PC-9 (cell line): ENCODE measurements at regions not wholly inside any gene's neighbourhood (a gene's known extent, or its start where the extent isn't known, plus 50 kb on each side); places are given as distances from the start of the nearest gene placed in this dataset.

Source experiments
- BruUV-seq: library from RNA; stranded (reverse); fragments of 400-500 nt; replicated peaks from 2 replicates; lab custom pipeline; 2021; lab: Mats Ljungman, UMichigan
- CTCF ChIA-PET: fragments of 300-600 bp; sonication (Branson Sonifier 250); formaldehyde crosslinking; loops from one replicate; lab custom pipeline; 2022; ENCODE audit warnings: antibody characterized with exemption; lab: Charles Lee
- POLR2A ChIA-PET: fragments of 300-600 bp; sonication (Branson Sonifier 250); formaldehyde crosslinking; loops from one replicate; lab custom pipeline; 2022; ENCODE audit warnings: antibody characterized with exemption; ENCODE audit not compliant: unreplicated experiment; lab: Charles Lee
- DNase-seq, 2 experiments: peaks; one replicate each; pipeline versions ENCODE4 v3.0.0 to v3.0.0-alpha.2; 2015 to 2022; ENCODE audit warnings: mixed read lengths in 1 of 2
- H2AFZ ChIP-seq: fragments of 200-600 bp; sonication (generic); 2 replicates; pipeline ENCODE4 v1.8.1; 2017; ENCODE audit warnings: antibody characterized with exemption
- H3F3A ChIP-seq: fragments of 200-600 bp; sonication (generic); 2 replicates; pipeline ENCODE4 v1.8.1; 2017; ENCODE audit warnings: antibody characterized with exemption, mild to moderate bottlenecking, low read depth; ENCODE audit not compliant: insufficient read depth
- H3K27ac ChIP-seq: fragments of 200-600 bp; sonication (generic); 2 replicates; pipeline ENCODE4 v1.6.1; 2016; ENCODE audit warnings: mixed run types
- H3K27me3 ChIP-seq: fragments of 200-600 bp; sonication (generic); 2 replicates; pipeline ENCODE4 v1.6.1; 2016; ENCODE audit warnings: low read depth, mixed run types; ENCODE audit not compliant: insufficient read depth
- H3K36me3 ChIP-seq: fragments of 200-600 bp; sonication (generic); 2 replicates; pipeline ENCODE4 v1.6.1; 2016; ENCODE audit warnings: low read depth, mixed run types
- H3K4me1 ChIP-seq: fragments of 200-600 bp; sonication (generic); replicated peaks from 2 replicates; pipeline ENCODE4 v1.6.1; 2016; ENCODE audit warnings: mixed run types; ENCODE audit not compliant: insufficient read depth
- H3K4me2 ChIP-seq: fragments of 200-600 bp; sonication (generic); 2 replicates; pipeline ENCODE4 v1.6.1; 2017; ENCODE audit warnings: mixed run types
- H3K4me3 ChIP-seq: fragments of 200-600 bp; sonication (generic); 2 replicates; pipeline ENCODE4 v1.6.1; 2016; ENCODE audit warnings: mixed run types
- H3K79me2 ChIP-seq: fragments of 200-600 bp; sonication (generic); 2 replicates; pipeline ENCODE4 v1.6.1; 2017; ENCODE audit warnings: low read depth, mixed run types
- H3K9me2 ChIP-seq: fragments of 200-600 bp; sonication (generic); 2 replicates; pipeline ENCODE4 v1.8.1; 2017; ENCODE audit warnings: mild to moderate bottlenecking; ENCODE audit not compliant: insufficient read depth
- H3K9me3 ChIP-seq: fragments of 200-600 bp; sonication (generic); 2 replicates; pipeline ENCODE4 v1.8.1; 2016; ENCODE audit warnings: low read depth; ENCODE audit not compliant: insufficient read depth
- H4K20me1 ChIP-seq: fragments of 200-600 bp; sonication (generic); 2 replicates; pipeline ENCODE4 v1.8.1; 2017; ENCODE audit not compliant: insufficient read depth
- CTCF ChIP-seq: fragments of 200-600 bp; sonication (generic); conservative IDR thresholded peaks from 2 replicates; pipeline ENCODE4 v1.6.1; 2017; ENCODE audit warnings: mixed run types, antibody characterized with exemption, mild to moderate bottlenecking, moderate library complexity
- EZH2 ChIP-seq: fragments of 200-600 bp; sonication (generic); IDR thresholded peaks from 2 replicates; pipeline ENCODE4 v1.8.0; 2017; ENCODE audit warnings: antibody characterized with exemption, low read depth
- intact Hi-C: fragments of 100-400 bp; cut with micrococcal nuclease; formaldehyde crosslinking; loops from one replicate; pipeline ENCODE4 v1.10.0; 2022; ENCODE audit not compliant: unreplicated experiment

DNA sequence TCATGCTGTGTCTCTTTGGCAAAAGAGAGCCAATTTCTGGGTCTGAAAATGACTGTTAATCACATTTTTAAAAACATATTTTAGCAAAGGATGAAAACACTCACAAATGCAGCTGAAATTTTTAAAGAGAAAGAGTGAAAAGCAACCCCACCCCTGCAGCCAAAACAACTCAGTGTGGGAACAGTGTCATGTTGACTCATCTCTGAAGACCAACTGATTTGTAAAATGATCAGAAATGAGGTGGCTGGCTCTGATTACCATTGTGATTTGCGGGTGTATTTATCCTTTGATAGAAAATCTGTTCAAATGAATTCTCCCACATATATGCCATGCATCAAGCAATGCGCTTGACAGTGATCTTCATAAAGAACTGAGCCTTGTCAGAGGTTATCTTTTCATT is 287.0 kb upstream of the ESRRG start:
- Histone ChIP-seq H3K36me3 (no peaks in the 10 kb centered on the region), H3K27me3 (no peaks in the 10 kb centered on the region), H3K27ac (no peak overlapping the region), H4K20me1 (no peaks in the 10 kb centered on the region), H3K4me1 (no peaks in the 10 kb centered on the region), H3K4me2 (no peak overlapping the region), H2AFZ (no peak overlapping the region), H3K4me3 (no peak overlapping the region), H3K79me2 (no peaks in the 10 kb centered on the region), H3F3A (no peaks in the 10 kb centered on the region), H3K9me3 (no peaks in the 10 kb centered on the region), H3K9me2 (no peaks in the 10 kb centered on the region; the same call in 1 of the 2 replicates)
- DNase-seq: no peak
- ChIA-PET CTCF (no interaction called here), POLR2A (no interaction called here)
- TF ChIP-seq CTCF: no peak
- no peak for TF ChIP-seq EZH2
- BruUV-seq: no TSS peak
- intact Hi-C loops: no loop called here

GRCh38 chr1:217009376-217009775 is 286.1 kb upstream of the ESRRG start:
- Histone ChIP-seq H3K79me2 (no peaks in the 10 kb centered on the region), H3K4me2 (no peak overlapping the region), H3K9me2 (no peaks in the 10 kb centered on the region; the same call in 1 of the 2 replicates), H2AFZ (no peak overlapping the region), H3K36me3 (no peaks in the 10 kb centered on the region), H3K4me3 (no peak overlapping the region), H3K27ac (no peak overlapping the region), H3K9me3 (no peaks in the 10 kb centered on the region), H4K20me1 (no peaks in the 10 kb centered on the region), H3F3A (no peaks in the 10 kb centered on the region), H3K27me3 (no peaks in the 10 kb centered on the region), H3K4me1 (no peaks in the 10 kb centered on the region)
- DNase-seq: no peak
- POLR2A ChIA-PET: no interaction called here
- no TSS peak for BruUV-seq
- no peak for TF ChIP-seq EZH2
- no peak for TF ChIP-seq CTCF
- intact Hi-C loops: no loop called here
- CTCF ChIA-PET: no interaction called here

DNA sequence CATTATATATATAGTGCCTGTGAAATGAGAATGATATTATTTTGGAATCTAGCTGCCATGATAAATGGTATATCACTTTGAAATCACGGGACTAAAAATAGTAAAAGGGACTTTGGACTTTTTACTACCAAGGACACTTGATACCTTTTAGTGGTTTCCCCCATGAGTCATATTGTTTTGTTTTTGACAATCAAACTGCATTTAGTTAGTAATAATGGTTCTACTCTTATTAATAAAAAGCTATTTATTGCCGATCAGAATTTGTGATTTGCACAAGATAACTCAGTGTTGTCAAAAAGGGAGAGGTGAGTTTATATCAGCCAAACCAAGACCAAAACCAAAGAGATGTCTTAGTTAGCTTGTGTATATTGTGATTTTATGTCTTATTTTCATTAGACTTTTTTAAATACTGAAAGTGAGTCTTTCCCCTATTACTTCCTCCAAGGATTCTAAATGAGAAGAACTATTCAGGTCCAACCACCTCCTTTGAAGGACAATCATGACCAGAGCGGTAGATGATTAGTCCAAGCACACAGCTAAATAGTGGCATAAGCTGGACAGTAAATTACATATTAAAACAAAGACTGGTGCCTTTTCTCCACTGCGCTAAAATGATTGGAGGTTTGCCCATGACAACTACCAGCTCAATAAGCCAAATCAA is 281.7 kb upstream of the ESRRG start:
- ChIA-PET POLR2A (no interaction called here), CTCF (no interaction called here)
- no peaks in the 10 kb centered on the region for H3K27me3 ChIP-seq
- H3K4me3 ChIP-seq: no peak overlapping the region
- no peaks in the 10 kb centered on the region for H3F3A ChIP-seq
- H3K4me2 ChIP-seq: no peak overlapping the region
- DNase-seq: no peak
- H3K4me1 ChIP-seq: no peaks in the 10 kb centered on the region
- BruUV-seq: no TSS peak
- no peaks in the 10 kb centered on the region; the same call in 1 of the 2 replicates for H3K9me2 ChIP-seq
- no peak overlapping the region for H3K27ac ChIP-seq
- TF ChIP-seq CTCF (no peak), EZH2 (no peak)
- H3K36me3 ChIP-seq: no peaks in the 10 kb centered on the region
- no peaks in the 10 kb centered on the region for H3K9me3 ChIP-seq
- no peak overlapping the region for H2AFZ ChIP-seq
- intact Hi-C loops: no loop called here
- no peaks in the 10 kb centered on the region for H3K79me2 ChIP-seq
- no peaks in the 10 kb centered on the region for H4K20me1 ChIP-seq
